ENCODE measurements at regions not wholly inside any gene's neighbourhood (a gene's known extent, or its start where the extent isn't known, plus 50 kb on each side); places are given as distances from the start of the nearest gene placed in this dataset.
A peak's percentile ranks its signal among the peaks of the same experiment; 100 is the strongest.

- no peak overlapping the region for H3K4me3 ChIP-seq (ENCODE audit: low read depth, low read length)
- no peak for TF ChIP-seq CTCF (IDR thresholded peaks at IDR 0.05; ENCODE audit: borderline replicate concordance, insufficient read depth, low read depth, low read length)
These were observed 1182.8 kb downstream of the SORCS1 start for GRCh38 chr10:105981679-105982078.

GRCh38 chr10:105974803-105975456 is 1189.6 kb downstream of the SORCS1 start:
- peak; percentile 15; the same call in 1 of the 2 replicates for TF ChIP-seq CTCF (IDR thresholded peaks at IDR 0.05; ENCODE audit: borderline replicate concordance, insufficient read depth, low read depth, low read length)
- no peak overlapping the region for H3K4me3 ChIP-seq (ENCODE audit: low read depth, low read length)

- TF ChIP-seq CTCF (IDR thresholded peaks at IDR 0.05; ENCODE audit: borderline replicate concordance, insufficient read depth, low read depth, low read length) = no peak
- H3K4me3 ChIP-seq (ENCODE audit: low read depth, low read length) = no peak overlapping the region
These were observed 1190.6 kb downstream of the SORCS1 start for GRCh38 chr10:105973902-105974301.

GRCh38 chr10:105973360-105973759 is 1191.1 kb downstream of the SORCS1 start:
- H3K4me3 ChIP-seq (ENCODE audit: low read depth, low read length) = no peak overlapping the region
- no peak for TF ChIP-seq CTCF (IDR thresholded peaks at IDR 0.05; ENCODE audit: borderline replicate concordance, insufficient read depth, low read depth, low read length)

GRCh38 chr10:105971460-105971859 is 1193.0 kb downstream of the SORCS1 start:
- TF ChIP-seq CTCF (IDR thresholded peaks at IDR 0.05; ENCODE audit: borderline replicate concordance, insufficient read depth, low read depth, low read length) = no peak
- no peak overlapping the region for H3K4me3 ChIP-seq (ENCODE audit: low read depth, low read length)

GRCh38 chr10:105969884-105970377 is 1194.6 kb downstream of the SORCS1 start:
- no peak for TF ChIP-seq CTCF (IDR thresholded peaks at IDR 0.05; ENCODE audit: borderline replicate concordance, insufficient read depth, low read depth, low read length)
- no peak overlapping the region for H3K4me3 ChIP-seq (ENCODE audit: low read depth, low read length)

GRCh38 chr10:105968666-105969065 is 1195.8 kb downstream of the SORCS1 start:
- no peak for TF ChIP-seq CTCF (IDR thresholded peaks at IDR 0.05; ENCODE audit: borderline replicate concordance, insufficient read depth, low read depth, low read length)
- no peak overlapping the region for H3K4me3 ChIP-seq (ENCODE audit: low read depth, low read length)

Data from GM12875 (cell line).